Gastroesophageal sphincter (tissue), 3 donors: ENCODE measurements at regions not wholly inside any gene's neighbourhood (a gene's known extent, or its start where the extent isn't known, plus 50 kb on each side); places are given as distances from the start of the nearest gene placed in this dataset.
"Not testable (repeated sequence)": the region's sequence is repeated elsewhere in the genome, so short reads cannot be mapped to it uniquely, and the experiment has no call there.

ENCODE experiments used
- CTCF ChIP-seq, 4 experiments: fragments of 200-600 bp in 2 of 4; fragments of 450-650 bp in 2 of 4; sonication (generic) in 1 of 4; IDR thresholded peaks; one replicate each; pipeline ENCODE4 v1.5.1; 2017 to 2019; ENCODE audit warnings: antibody characterized with exemption in 4 of 4, mild to moderate bottlenecking in 2 of 4, moderate library complexity in 2 of 4
- EP300 ChIP-seq: sonication (generic); formaldehyde crosslinking; IDR thresholded peaks from one replicate; pipeline ENCODE4 v1.6.1; 2017; ENCODE audit warnings: antibody characterized with exemption, mild to moderate bottlenecking
- POLR2AphosphoS5 ChIP-seq: sonication (generic); formaldehyde crosslinking; IDR thresholded peaks from one replicate; pipeline ENCODE4 v1.6.1; 2017; ENCODE audit warnings: antibody characterized with exemption

GRCh38 chr1:105093893-105094292, 1344.2 kb downstream of the AMY1C start:
- not testable (repeated sequence) for TF ChIP-seq CTCF (IDR thresholded peaks at IDR 0.05); POLR2AphosphoS5; EP300
